Panc1 (cell line): ENCODE measurements at regions not wholly inside any gene's neighbourhood (a gene's known extent, or its start where the extent isn't known, plus 50 kb on each side); places are given as distances from the start of the nearest gene placed in this dataset.

Experiments used
- CTCF ChIP-seq: fragments of 450-650 bp; IDR thresholded peaks from 2 replicates; pipeline ENCODE4 v1.5.1; 2017; ENCODE audit warnings: mild to moderate bottlenecking
- POLR2AphosphoS5 ChIP-seq: IDR thresholded peaks from 2 replicates; pipeline ENCODE4 v1.6.1; 2012; ENCODE audit warnings: mild to moderate bottlenecking, low read depth, low read length, moderate library complexity

GRCh38 chr20:51156041-51156982 lies 133.4 kb upstream of the KCNG1 start:
- no peak for TF ChIP-seq CTCF
- no peak for TF ChIP-seq POLR2AphosphoS5
